Caco-2 (cell line): ENCODE measurements at regions not wholly inside any gene's neighbourhood (a gene's known extent, or its start where the extent isn't known, plus 50 kb on each side); places are given as distances from the start of the nearest gene placed in this dataset.

Source experiments
- BruUV-seq: library from RNA; stranded (reverse); fragments of 400-500 nt; replicated peaks from 2 replicates; lab custom pipeline; 2021; lab: Mats Ljungman, UMichigan
- CTCF ChIA-PET: fragments of 300-600 bp; sonication (Branson Sonifier 250); formaldehyde crosslinking; loops from one replicate; lab custom pipeline; 2022; ENCODE audit warnings: antibody characterized with exemption; lab: Charles Lee
- POLR2A ChIA-PET: fragments of 300-600 bp; sonication (Branson Sonifier 250); formaldehyde crosslinking; loops from one replicate; lab custom pipeline; 2022; ENCODE audit warnings: antibody characterized with exemption; lab: Charles Lee
- DNase-seq, 2 experiments: peaks; one replicate each; pipeline versions ENCODE4 v3.0.0 to v3.0.0-alpha.2; 2020 to 2022
- H3K27me3 ChIP-seq: replicated peaks from 2 replicates; pipeline ENCODE4 v1.6.0; 2011; ENCODE audit warnings: low read length; ENCODE audit not compliant: control insufficient read depth, insufficient read depth
- H3K36me3 ChIP-seq: 2 replicates; pipeline ENCODE4 v1.5.1; 2011; ENCODE audit warnings: low read length; ENCODE audit not compliant: control insufficient read depth, insufficient read depth
- H3K4me1 ChIP-seq: fragments of 250-450 bp; sonication (Bioruptor Pico); 2 replicates; pipeline ENCODE4 v1.5.1; 2020; ENCODE audit warnings: mild to moderate bottlenecking
- H3K4me3 ChIP-seq: 2 replicates; pipeline ENCODE4 v1.5.1; 2011; ENCODE audit warnings: low read depth, mild to moderate bottlenecking, control low read depth, low read length
- H3K9me3 ChIP-seq: fragments of 250-450 bp; sonication (Bioruptor Pico); 2 replicates; pipeline ENCODE4 v1.5.1; 2020; ENCODE audit warnings: mild to moderate bottlenecking, moderate library complexity
- H3K27ac Mint-ChIP-seq: one replicate; pipeline ENCODE4 v1.8.0; 2022; ENCODE audit warnings: mixed read lengths; ENCODE audit not compliant: unreplicated experiment
- H3K27me3 Mint-ChIP-seq: one replicate; pipeline ENCODE4 v1.8.0; 2022; ENCODE audit warnings: mixed read lengths; ENCODE audit not compliant: insufficient read depth, unreplicated experiment
- H3K36me3 Mint-ChIP-seq: one replicate; pipeline ENCODE4 v1.8.0; 2022; ENCODE audit warnings: mild to moderate bottlenecking, mixed read lengths; ENCODE audit not compliant: insufficient read depth, unreplicated experiment
- H3K4me1 Mint-ChIP-seq: one replicate; pipeline ENCODE4 v1.8.0; 2022; ENCODE audit warnings: low read depth, mixed read lengths; ENCODE audit not compliant: unreplicated experiment
- H3K4me3 Mint-ChIP-seq: one replicate; pipeline ENCODE4 v1.8.0; 2022; ENCODE audit warnings: mild to moderate bottlenecking, moderate library complexity, mixed read lengths; ENCODE audit not compliant: unreplicated experiment
- H3K9me3 Mint-ChIP-seq: one replicate; pipeline ENCODE4 v1.8.0; 2022; ENCODE audit warnings: mixed read lengths; ENCODE audit not compliant: unreplicated experiment
- intact Hi-C: fragments of 100-400 bp; cut with micrococcal nuclease; formaldehyde crosslinking; loops from one replicate; pipeline ENCODE4 v1.10.0; 2022; ENCODE audit not compliant: unreplicated experiment
- TF ChIP-seq, protein P1 (sequence below), 2 experiments: fragments of 200-600 bp in 1 of 2; IDR thresholded peaks; 1 replicate in 1 of 2; 2 replicates in 1 of 2; pipeline versions ENCODE4 v1.5.1 to v1.8.0; 2011 to 2022; ENCODE audit warnings: antibody characterized with exemption in 1 of 2, control low read depth in 1 of 2, inconsistent platforms in 1 of 2, low read depth in 1 of 2, low read length in 1 of 2, mild to moderate bottlenecking in 1 of 2, moderate library complexity in 1 of 2; ENCODE audit not compliant: insufficient read depth in 1 of 2, severe bottlenecking in 1 of 2, unreplicated experiment in 1 of 2

- CTCF ChIA-PET, result no interaction called here
- intact Hi-C loops, result no loop called here
Measured at GRCh38 chr13:80605716-80606115, 264.8 kb upstream of the SPRY2 start.

DNA sequence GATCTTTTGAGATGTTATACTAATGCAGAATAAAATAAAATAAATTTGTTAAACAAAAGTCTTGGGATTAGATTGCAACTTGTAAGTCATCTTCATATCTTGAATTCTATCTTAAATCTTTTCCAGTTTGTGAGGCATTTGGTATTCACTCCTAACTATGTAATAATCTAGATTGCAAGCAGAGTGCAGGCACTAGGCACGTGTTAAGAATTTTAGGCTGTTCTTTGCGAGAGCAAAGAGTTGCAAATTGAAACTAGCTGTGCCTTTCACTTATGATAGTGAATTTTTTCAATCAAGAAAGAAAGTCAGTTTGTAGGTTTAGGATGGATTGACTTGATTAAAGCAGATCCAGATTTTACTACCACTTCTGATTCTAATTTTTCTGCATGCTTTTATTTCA, 264.1 kb upstream of the SPRY2 start:
- Mint-ChIP-seq H3K27me3 (peaks cover 9% of the 10 kb centered on the region), H3K4me3 (no peak overlapping the region), H3K36me3 (no peaks in the 10 kb centered on the region), H3K4me1 (no peaks in the 10 kb centered on the region), H3K9me3 (no peaks in the 10 kb centered on the region), H3K27ac (no peak overlapping the region)
- CTCF ChIA-PET, result no interaction called here
- Histone ChIP-seq H3K27me3 (no peaks in the 10 kb centered on the region), H3K9me3 (no peaks in the 10 kb centered on the region), H3K36me3 (no peaks in the 10 kb centered on the region), H3K4me1 (no peaks in the 10 kb centered on the region), H3K4me3 (no peak overlapping the region)
- intact Hi-C loops, result no loop called here
- POLR2A ChIA-PET, result no interaction called here
- no TSS peak for BruUV-seq
- no peak for DNase-seq
- TF ChIP-seq, protein P1, sequence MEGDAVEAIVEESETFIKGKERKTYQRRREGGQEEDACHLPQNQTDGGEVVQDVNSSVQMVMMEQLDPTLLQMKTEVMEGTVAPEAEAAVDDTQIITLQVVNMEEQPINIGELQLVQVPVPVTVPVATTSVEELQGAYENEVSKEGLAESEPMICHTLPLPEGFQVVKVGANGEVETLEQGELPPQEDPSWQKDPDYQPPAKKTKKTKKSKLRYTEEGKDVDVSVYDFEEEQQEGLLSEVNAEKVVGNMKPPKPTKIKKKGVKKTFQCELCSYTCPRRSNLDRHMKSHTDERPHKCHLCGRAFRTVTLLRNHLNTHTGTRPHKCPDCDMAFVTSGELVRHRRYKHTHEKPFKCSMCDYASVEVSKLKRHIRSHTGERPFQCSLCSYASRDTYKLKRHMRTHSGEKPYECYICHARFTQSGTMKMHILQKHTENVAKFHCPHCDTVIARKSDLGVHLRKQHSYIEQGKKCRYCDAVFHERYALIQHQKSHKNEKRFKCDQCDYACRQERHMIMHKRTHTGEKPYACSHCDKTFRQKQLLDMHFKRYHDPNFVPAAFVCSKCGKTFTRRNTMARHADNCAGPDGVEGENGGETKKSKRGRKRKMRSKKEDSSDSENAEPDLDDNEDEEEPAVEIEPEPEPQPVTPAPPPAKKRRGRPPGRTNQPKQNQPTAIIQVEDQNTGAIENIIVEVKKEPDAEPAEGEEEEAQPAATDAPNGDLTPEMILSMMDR (IDR thresholded peaks at IDR 0.05; ENCODE audit: insufficient read depth in 1 of 2, low read depth in 1 of 2, low read length in 1 of 2, severe bottlenecking in 1 of 2, unreplicated experiment in 1 of 2), result no peak

More at GRCh38 chr13:80605716-80606115, 264.8 kb upstream of the SPRY2 start:
- Histone ChIP-seq H3K27me3 (no peaks in the 10 kb centered on the region), H3K4me3 (no peak overlapping the region), H3K4me1 (no peaks in the 10 kb centered on the region), H3K9me3 (no peaks in the 10 kb centered on the region), H3K36me3 (no peaks in the 10 kb centered on the region)
- H3K4me1 Mint-ChIP-seq, result no peaks in the 10 kb centered on the region
- no peak for DNase-seq
- H3K27ac Mint-ChIP-seq, result no peak overlapping the region
- TF ChIP-seq, protein P1 (IDR thresholded peaks at IDR 0.05; ENCODE audit: insufficient read depth in 1 of 2, low read depth in 1 of 2, low read length in 1 of 2, severe bottlenecking in 1 of 2, unreplicated experiment in 1 of 2), result no peak
- no peak overlapping the region for H3K4me3 Mint-ChIP-seq
- peaks cover 15% of the 10 kb centered on the region for H3K27me3 Mint-ChIP-seq
- H3K36me3 Mint-ChIP-seq, result no peaks in the 10 kb centered on the region
- BruUV-seq, result no TSS peak
- H3K9me3 Mint-ChIP-seq, result no peaks in the 10 kb centered on the region
- POLR2A ChIA-PET, result no interaction called here

GRCh38 chr13:80604098-80604497, 263.2 kb upstream of the SPRY2 start:
- Mint-ChIP-seq H3K4me3 (no peak overlapping the region), H3K36me3 (no peaks in the 10 kb centered on the region), H3K27me3 (peaks cover 9% of the 10 kb centered on the region), H3K4me1 (no peaks in the 10 kb centered on the region), H3K9me3 (no peaks in the 10 kb centered on the region), H3K27ac (no peak overlapping the region)
- no peaks in the 10 kb centered on the region for H3K27me3 ChIP-seq
- no peaks in the 10 kb centered on the region for H3K9me3 ChIP-seq
- no peak for DNase-seq
- no peaks in the 10 kb centered on the region for H3K36me3 ChIP-seq
- H3K4me3 ChIP-seq, result no peak overlapping the region
- ChIA-PET POLR2A (no interaction called here), CTCF (no interaction called here)
- no peaks in the 10 kb centered on the region for H3K4me1 ChIP-seq
- intact Hi-C loops, result no loop called here
- TF ChIP-seq, protein P1 (IDR thresholded peaks at IDR 0.05; ENCODE audit: insufficient read depth in 1 of 2, low read depth in 1 of 2, low read length in 1 of 2, severe bottlenecking in 1 of 2, unreplicated experiment in 1 of 2), result no peak
- BruUV-seq, result no TSS peak
